ENCODE measurements at regions not wholly inside any gene's neighbourhood (a gene's known extent, or its start where the extent isn't known, plus 50 kb on each side); places are given as distances from the start of the nearest gene placed in this dataset.

DNA sequence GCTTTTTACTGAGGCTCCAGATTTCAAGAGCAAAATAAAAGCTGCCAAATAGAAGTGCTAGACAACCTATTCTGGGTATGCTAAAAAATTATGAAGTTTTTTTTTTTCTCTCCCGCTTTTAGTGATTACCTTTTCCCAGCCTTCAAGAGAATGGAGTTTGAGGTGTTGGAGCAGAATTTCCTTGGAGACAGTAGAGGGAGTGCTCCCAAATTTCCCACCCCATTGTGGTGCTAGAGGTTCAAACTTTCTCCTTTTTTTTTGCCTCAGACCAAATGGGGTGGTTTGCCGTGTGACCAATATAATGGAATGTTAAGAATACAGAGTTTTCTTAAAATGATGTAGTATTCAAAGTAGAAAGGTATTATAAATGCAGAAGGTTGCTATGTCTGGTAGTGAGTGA is 244.2 kb upstream of the RIOK2 start:
- H3K27ac ChIP-seq (replicated peaks), result no peak overlapping the region
- no peak overlapping the region for H3K4me3 ChIP-seq (replicated peaks; ENCODE audit: insufficient read depth, low read length)
- DNase-seq (ENCODE audit: low read depth in 1 of 2, low spot score in 1 of 2), result no peak
- TF ChIP-seq, protein P1, sequence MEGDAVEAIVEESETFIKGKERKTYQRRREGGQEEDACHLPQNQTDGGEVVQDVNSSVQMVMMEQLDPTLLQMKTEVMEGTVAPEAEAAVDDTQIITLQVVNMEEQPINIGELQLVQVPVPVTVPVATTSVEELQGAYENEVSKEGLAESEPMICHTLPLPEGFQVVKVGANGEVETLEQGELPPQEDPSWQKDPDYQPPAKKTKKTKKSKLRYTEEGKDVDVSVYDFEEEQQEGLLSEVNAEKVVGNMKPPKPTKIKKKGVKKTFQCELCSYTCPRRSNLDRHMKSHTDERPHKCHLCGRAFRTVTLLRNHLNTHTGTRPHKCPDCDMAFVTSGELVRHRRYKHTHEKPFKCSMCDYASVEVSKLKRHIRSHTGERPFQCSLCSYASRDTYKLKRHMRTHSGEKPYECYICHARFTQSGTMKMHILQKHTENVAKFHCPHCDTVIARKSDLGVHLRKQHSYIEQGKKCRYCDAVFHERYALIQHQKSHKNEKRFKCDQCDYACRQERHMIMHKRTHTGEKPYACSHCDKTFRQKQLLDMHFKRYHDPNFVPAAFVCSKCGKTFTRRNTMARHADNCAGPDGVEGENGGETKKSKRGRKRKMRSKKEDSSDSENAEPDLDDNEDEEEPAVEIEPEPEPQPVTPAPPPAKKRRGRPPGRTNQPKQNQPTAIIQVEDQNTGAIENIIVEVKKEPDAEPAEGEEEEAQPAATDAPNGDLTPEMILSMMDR (IDR thresholded peaks at IDR 0.05; ENCODE audit: insufficient read depth, low read length), result no peak
- no peak for TF ChIP-seq POLR2AphosphoS5 (IDR thresholded peaks at IDR 0.05; ENCODE audit: low read depth)
- no peak for TF ChIP-seq SPI1 (IDR thresholded peaks at IDR 0.05; ENCODE audit: borderline replicate concordance, low read depth)
- TF ChIP-seq, protein P2, sequence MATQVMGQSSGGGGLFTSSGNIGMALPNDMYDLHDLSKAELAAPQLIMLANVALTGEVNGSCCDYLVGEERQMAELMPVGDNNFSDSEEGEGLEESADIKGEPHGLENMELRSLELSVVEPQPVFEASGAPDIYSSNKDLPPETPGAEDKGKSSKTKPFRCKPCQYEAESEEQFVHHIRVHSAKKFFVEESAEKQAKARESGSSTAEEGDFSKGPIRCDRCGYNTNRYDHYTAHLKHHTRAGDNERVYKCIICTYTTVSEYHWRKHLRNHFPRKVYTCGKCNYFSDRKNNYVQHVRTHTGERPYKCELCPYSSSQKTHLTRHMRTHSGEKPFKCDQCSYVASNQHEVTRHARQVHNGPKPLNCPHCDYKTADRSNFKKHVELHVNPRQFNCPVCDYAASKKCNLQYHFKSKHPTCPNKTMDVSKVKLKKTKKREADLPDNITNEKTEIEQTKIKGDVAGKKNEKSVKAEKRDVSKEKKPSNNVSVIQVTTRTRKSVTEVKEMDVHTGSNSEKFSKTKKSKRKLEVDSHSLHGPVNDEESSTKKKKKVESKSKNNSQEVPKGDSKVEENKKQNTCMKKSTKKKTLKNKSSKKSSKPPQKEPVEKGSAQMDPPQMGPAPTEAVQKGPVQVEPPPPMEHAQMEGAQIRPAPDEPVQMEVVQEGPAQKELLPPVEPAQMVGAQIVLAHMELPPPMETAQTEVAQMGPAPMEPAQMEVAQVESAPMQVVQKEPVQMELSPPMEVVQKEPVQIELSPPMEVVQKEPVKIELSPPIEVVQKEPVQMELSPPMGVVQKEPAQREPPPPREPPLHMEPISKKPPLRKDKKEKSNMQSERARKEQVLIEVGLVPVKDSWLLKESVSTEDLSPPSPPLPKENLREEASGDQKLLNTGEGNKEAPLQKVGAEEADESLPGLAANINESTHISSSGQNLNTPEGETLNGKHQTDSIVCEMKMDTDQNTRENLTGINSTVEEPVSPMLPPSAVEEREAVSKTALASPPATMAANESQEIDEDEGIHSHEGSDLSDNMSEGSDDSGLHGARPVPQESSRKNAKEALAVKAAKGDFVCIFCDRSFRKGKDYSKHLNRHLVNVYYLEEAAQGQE (IDR thresholded peaks at IDR 0.05; ENCODE audit: insufficient replicate concordance, low read depth), result no peak
- TF ChIP-seq GABPA (IDR thresholded peaks at IDR 0.05; ENCODE audit: low read depth), result no peak
- H3K27me3 ChIP-seq (ENCODE audit: insufficient read depth, poor library complexity, severe bottlenecking), result no peaks in the 10 kb centered on the region

DNA sequence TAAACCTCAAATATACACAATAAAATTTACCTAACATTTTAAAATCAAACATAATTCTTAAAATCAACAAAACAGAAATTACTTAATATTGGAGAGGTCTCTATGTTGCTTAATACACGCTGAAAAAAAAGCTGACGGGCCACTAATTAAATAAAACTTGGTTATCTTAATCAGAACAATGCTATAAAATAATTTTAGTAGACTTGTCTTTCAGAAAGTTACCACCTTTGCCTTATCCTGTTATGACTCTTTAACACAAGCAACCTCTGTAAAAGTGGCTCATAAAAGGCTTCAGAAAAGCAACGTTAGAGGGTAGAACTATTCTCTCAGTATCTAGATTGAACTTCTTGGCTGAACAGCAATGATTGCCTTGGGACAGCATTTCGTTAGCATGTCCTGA is 251.0 kb upstream of the RIOK2 start:
- Histone ChIP-seq H3K4me3 (replicated peaks; ENCODE audit: insufficient read depth, low read length) (no peak overlapping the region), H3K27ac (replicated peaks) (no peak overlapping the region), H3K27me3 (ENCODE audit: insufficient read depth, poor library complexity, severe bottlenecking) (no peaks in the 10 kb centered on the region)
- no peak for DNase-seq (ENCODE audit: low read depth in 1 of 2, low spot score in 1 of 2)
- TF ChIP-seq, protein P2 (IDR thresholded peaks at IDR 0.05; ENCODE audit: insufficient replicate concordance, low read depth), result no peak
- no peak for TF ChIP-seq GABPA (IDR thresholded peaks at IDR 0.05; ENCODE audit: low read depth)
- no peak for TF ChIP-seq POLR2AphosphoS5 (IDR thresholded peaks at IDR 0.05; ENCODE audit: low read depth)
- TF ChIP-seq SPI1 (IDR thresholded peaks at IDR 0.05; ENCODE audit: borderline replicate concordance, low read depth), result no peak
- TF ChIP-seq, protein P1 (IDR thresholded peaks at IDR 0.05; ENCODE audit: insufficient read depth, low read length), result no peak

DNA sequence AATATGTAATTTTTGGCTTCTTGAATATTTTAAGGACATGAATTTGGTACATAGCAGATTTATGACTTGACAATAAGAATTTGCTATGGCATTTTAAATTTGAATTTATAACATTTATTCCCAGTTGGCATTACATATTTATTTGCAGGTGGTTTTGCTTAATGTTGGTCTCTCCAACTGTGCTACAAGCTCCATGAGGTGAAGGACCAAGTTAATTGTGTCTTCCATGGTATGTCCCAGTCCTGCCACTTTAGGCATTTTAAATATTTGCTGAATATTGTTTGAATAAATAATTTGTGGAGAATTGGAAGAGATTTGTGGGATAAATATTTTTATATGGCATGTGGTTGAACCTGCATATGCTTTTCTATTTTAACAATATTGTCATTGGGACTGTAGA is 253.4 kb upstream of the RIOK2 start:
- TF ChIP-seq, protein P1 (IDR thresholded peaks at IDR 0.05; ENCODE audit: insufficient read depth, low read length), result no peak
- TF ChIP-seq SPI1 (IDR thresholded peaks at IDR 0.05; ENCODE audit: borderline replicate concordance, low read depth) (no peak), GABPA (IDR thresholded peaks at IDR 0.05; ENCODE audit: low read depth) (no peak), POLR2AphosphoS5 (IDR thresholded peaks at IDR 0.05; ENCODE audit: low read depth) (no peak)
- TF ChIP-seq, protein P2 (IDR thresholded peaks at IDR 0.05; ENCODE audit: insufficient replicate concordance, low read depth), result no peak
- Histone ChIP-seq H3K4me3 (replicated peaks; ENCODE audit: insufficient read depth, low read length) (no peak overlapping the region), H3K27ac (replicated peaks) (no peak overlapping the region), H3K27me3 (ENCODE audit: insufficient read depth, poor library complexity, severe bottlenecking) (no peaks in the 10 kb centered on the region)
- DNase-seq (ENCODE audit: low read depth in 1 of 2, low spot score in 1 of 2), result no peak
